GM19397 (cell line): ENCODE measurements at regions not wholly inside any gene's neighbourhood (a gene's known extent, or its start where the extent isn't known, plus 50 kb on each side); places are given as distances from the start of the nearest gene placed in this dataset.

Experiments used
- ATAC-seq: cut with Tn5 transposase; IDR thresholded peaks from one replicate; pipeline ENCODE4 v1.9.1; 2021; ENCODE audit warnings: mild to moderate bottlenecking, moderate library complexity; ENCODE audit not compliant: unreplicated experiment

GRCh38 chr13:24006520-24007248 lies 109.4 kb upstream of the C1QTNF9B start:
- ATAC-seq, result no peak

DNA sequence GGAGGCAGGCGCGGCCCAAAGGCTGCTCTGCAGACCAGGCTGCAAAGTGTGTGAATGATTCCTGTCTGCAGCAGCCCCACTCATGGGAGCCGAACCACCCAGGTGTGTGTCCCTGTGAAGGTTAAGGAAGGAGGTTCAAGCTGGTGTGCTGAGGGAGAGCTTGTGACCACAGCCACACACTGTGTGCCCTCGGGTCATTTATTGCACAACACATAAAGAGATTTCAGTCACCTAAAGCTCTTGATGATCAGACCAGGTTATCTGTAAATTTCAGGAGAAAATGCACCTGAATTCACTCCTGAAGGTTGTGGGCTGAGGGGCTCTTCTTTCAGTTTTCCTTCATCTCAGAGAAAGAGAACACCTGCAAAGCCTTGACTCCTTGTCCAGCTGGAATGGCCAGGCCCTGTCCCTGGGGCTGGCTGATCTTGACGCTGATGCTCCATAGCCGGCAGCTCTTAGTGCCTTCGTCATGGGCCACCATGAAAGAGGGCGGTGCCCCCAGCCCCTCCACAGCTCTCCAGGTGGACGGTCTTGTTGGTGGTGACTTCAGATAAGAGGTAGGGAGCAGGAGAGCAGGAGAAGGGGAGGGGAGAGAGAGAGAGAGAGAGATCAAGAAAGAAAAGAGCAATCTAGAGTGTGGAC lies 110.8 kb upstream of the C1QTNF9B start:
- ATAC-seq, result no peak

DNA sequence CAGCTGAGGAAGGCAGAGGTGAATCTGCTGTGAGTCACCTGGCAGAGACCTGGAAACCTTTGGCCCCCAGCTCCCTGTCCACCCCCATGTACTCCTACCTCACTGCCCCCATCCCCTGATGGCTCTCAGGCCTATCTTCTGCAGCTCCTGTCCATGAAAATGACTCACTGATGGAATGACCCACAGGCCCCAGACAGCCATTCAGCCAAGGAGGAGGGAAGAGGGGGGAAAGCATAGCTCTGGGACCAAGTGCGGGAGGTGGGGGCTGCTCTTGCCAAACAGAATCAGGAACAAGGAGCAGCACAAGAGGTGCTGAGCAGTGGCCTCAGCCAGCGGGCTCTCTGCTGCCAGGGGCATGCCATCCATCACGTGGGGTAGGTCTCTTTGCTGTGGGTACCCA lies 111.4 kb upstream of the C1QTNF9B start:
- ATAC-seq, result no peak

DNA sequence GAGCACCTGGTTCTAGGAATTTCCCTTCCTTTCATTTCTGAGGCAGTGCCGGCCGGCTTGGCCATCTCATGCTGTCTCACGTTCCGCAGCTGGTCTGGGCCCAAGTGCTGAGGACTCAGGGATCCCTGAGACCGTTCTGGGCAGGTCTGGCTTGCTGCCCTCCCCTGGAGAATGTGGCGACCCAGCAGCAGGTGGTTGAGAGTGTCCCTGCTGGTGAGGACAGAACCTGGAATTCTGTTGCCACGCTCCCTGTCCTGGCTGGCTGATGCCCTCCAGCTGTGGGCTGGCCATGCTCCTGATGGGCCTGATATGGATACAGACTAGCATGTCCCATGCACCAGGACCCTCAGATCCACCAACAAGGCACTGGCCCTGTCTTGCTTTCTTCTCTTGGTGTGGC lies 114.0 kb upstream of the C1QTNF9B start:
- ATAC-seq, result no peak

GRCh38 chr13:24012648-24013047 lies 115.3 kb upstream of the C1QTNF9B start:
- no peak for ATAC-seq

- ATAC-seq, result no peak
These were observed 115.9 kb upstream of the C1QTNF9B start for GRCh38 chr13:24013189-24013588.

DNA sequence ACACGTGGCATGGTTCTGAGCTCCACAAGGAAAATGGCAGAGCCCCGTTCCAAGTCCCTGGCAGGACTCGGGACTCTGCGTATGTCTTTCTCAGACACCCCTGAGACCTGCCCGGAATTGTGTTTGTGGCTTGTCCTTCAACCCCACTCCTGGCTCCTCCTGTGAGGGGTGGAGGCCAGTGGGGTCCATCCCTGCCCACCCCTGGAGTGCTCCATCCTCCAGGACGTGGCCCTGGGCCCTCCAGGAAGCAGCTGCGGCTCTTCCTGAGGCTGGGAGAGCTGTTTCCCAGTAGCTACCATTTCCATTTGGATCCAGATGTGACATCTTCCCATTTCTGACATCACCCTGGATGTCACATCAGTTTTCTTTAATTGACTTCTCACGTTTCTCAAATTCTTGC lies 118.7 kb upstream of the C1QTNF9B start:
- ATAC-seq, result no peak

DNA sequence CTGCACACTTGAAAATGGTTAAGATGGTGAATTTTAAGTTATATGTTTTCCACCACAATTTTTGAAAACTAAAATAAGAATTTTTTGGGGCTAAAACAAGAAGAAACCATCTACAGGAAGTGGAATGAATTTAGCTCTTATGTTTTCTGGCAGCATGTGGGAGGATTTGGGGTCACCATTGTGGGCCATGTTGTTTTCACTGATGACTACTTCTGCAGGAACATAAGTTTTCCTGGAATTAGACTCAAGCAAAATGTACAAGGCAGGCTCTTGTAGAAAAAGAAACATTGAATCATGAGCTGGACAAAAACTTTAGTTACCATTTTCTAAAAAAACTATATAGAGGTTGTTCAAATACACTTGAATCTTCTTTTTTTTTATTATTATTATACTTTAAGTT lies 125.3 kb upstream of the C1QTNF9B start:
- no peak for ATAC-seq

DNA sequence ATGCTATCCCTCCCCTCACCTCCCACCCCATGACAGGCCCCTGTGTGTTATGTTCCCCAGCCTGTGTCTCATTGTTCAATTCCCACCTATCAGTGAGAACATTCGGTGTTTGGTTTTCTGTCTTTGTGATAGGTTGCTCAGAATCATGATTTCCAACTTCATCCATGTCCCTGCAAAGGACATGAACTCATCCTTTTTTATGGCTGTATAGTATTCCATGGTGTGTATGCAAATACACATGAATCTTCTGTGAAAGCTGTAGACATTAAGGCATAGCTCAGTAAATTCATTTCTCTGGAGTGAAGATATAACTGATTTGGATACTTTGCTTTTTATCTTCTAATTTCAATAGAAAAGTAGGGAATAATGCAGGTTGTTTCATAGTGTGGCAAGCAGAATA lies 125.8 kb upstream of the C1QTNF9B start:
- ATAC-seq, result no peak

DNA sequence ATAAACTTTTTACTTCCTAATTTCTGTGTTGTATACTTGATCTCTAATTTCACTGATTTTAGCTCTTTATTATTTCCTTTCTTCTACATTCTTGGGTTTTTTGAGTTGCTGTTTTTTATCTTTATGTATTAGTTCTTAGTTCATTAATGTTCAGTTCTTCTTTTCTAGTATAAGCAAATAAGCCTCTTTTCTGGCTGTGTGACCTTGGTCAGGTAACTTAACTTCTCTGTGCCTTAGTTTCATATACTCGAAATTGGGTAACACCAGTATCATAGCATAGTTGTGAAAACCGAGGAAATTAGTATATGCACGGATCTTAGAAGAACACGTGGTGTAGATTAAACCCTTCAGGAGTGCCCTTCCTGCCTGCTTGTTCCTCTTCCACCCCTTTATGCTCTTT lies 130.2 kb upstream of the C1QTNF9B start:
- no peak for ATAC-seq

- no peak for ATAC-seq
These were observed 128.3 kb upstream of the SPATA13 start for GRCh38 chr13:24032252-24032651.

GRCh38 chr13:24032674-24033073 lies 127.8 kb upstream of the SPATA13 start:
- no peak for ATAC-seq

DNA sequence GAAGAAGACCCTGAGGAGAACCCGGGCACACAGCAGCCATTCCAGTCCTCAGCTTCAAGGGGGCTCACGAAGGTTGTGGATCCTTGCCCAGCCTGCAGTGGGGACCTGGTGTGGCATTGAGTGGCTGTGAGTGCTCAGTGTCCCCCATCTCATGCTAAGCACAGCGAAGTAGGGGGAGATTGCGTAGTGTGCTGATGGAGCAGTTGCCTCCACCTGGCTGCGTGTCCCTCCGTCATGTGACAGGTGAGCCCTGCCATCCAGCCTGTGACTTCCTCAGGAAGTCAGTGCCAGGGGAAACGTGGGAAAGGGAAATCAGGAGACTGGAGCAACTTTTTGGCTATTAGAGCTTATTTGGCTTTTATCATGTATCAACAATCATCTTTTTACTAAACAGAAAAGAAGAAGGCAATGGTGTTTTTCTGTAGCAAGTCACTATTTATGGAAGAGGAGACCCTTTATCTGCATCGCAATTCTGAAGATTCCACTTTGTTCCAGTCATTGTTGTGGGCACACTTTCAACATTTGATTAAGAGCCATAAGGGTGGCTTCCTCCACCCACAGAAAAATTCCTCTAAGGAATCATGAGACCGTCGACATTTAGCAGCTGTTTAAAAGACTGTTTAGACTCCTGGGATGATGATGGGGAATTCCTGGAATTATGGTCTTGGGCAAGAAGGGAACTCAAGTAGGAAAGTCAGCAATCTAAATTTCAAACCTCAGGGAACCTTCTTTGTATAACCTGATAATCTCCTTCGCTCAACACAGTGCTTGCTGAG lies 126.8 kb upstream of the SPATA13 start:
- no peak for ATAC-seq

- ATAC-seq, result no peak
These were observed 125.1 kb upstream of the SPATA13 start for GRCh38 chr13:24035411-24035810.

GRCh38 chr13:24036115-24036514 lies 124.4 kb upstream of the SPATA13 start:
- ATAC-seq, result no peak

DNA sequence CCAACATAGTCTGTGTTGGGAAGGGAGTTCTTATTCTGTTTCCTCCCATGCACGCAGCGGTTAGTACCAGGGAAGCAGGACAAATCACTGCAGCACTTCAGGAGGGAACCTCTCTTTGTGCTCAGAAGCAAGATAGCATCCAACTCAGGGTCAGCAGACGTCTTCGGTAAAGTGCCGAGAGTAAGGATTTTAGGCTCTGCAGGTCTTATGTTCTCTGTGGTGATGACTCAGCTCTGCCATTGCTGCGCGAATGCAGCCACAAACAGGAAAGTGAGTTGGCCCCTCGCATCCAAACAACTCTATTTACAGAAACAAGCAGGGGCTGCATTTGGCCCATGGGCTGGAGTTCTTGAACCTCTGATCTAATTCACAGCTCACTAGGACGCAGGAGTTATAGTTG lies 122.1 kb upstream of the SPATA13 start:
- no peak for ATAC-seq

DNA sequence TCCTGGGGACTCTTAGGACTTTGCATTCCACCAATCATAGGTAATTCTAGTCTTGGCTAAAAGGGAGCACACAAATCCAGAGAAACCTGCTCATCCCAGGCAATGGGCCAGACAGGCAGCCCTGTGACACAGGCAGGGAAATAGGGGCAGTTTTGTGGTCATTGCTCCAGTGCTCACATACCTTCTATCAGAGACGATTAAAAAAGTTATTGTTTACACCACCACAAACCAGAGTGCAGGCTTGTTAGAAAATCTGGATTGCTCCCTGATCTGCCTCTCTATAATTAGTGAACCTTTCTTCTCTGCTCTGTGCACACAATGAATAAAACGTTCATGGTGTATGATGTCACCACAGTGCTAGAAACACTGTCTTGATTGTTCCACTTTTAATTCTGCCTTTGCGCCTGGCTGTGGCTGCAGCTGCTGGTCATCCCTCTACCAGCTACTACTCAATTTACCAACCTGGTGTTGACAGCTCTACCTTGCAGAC lies 121.6 kb upstream of the SPATA13 start:
- no peak for ATAC-seq

DNA sequence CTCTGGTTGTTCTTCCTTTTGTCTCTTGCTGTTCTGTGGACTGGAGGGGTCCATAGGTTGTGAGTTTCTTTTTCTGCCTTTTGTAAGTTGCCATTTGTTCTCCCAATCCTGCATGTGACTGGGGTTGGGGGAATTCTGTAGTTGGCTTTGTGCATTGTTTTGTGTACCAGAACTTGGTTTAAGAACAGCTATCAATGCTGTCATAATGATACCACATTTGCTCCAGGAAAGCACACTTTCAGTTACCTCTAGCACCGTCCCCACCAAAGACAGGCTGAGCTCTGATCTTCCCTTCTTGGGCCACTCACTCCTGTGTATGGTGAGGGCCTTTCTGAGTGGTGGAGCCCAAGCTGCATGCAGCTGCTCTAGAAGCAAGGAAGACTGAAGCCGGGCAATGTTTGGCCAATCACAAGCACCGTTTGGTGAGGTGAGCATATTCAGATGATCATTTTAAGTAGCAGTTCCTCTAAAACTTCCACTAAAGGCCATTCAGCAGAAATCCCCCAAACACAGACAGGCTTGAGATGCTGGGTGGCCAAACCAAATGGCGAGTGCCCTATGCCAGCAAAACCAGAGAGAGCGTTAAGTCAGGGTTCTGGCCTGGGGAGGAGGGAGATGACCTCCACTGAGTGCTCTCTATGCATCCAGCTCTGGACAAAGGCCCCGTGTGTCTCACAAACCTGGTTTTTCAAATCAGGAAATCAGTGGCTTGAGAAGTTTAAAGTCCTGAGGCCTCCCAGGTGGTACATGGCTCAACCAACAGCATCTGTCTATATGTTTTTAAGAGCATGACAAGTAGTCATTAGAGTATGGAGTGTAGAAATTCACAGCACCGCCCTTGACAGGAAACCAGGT lies 120.7 kb upstream of the SPATA13 start:
- peak; percentile 78 for ATAC-seq

GRCh38 chr13:24040835-24041234 lies 119.7 kb upstream of the SPATA13 start:
- ATAC-seq, result no peak

GRCh38 chr13:24041651-24042225 lies 118.8 kb upstream of the SPATA13 start:
- no peak for ATAC-seq
